ENCODE measurements at regions not wholly inside any gene's neighbourhood (a gene's known extent, or its start where the extent isn't known, plus 50 kb on each side); places are given as distances from the start of the nearest gene placed in this dataset.
"Not testable (repeated sequence)": the region's sequence is repeated elsewhere in the genome, so short reads cannot be mapped to it uniquely, and the experiment has no call there.

GRCh38 chr6:121760191-121760590 lies 324.7 kb downstream of the GJA1 start:
- DNase-seq (ENCODE audit: low read depth): no peak

- peak; percentile 11 for DNase-seq (ENCODE audit: low read depth)
These were observed 325.3 kb downstream of the GJA1 start for GRCh38 chr6:121760745-121761144.

- no peak for DNase-seq (ENCODE audit: low read depth)
These were observed 329.0 kb downstream of the GJA1 start for GRCh38 chr6:121764493-121764892.

GRCh38 chr6:121765060-121765459 lies 329.6 kb downstream of the GJA1 start:
- no peak for DNase-seq (ENCODE audit: low read depth)

- DNase-seq (ENCODE audit: low read depth): no peak
These were observed 331.8 kb downstream of the GJA1 start for GRCh38 chr6:121767211-121767610.

- DNase-seq (ENCODE audit: low read depth): no peak
These were observed 335.5 kb downstream of the GJA1 start for GRCh38 chr6:121770943-121771342.

GRCh38 chr6:121771937-121772720 lies 336.7 kb downstream of the GJA1 start:
- DNase-seq (ENCODE audit: low read depth): no peak

- no peak for DNase-seq (ENCODE audit: low read depth)
These were observed 340.6 kb downstream of the GJA1 start for GRCh38 chr6:121776054-121776453.

- peak; percentile 92 for DNase-seq (ENCODE audit: low read depth)
These were observed 345.2 kb downstream of the GJA1 start for GRCh38 chr6:121780325-121781321.

GRCh38 chr6:121791396-121792315 lies 356.2 kb downstream of the GJA1 start:
- peak; percentile 9 for DNase-seq (ENCODE audit: low read depth)

GRCh38 chr6:121794630-121795029 lies 359.2 kb downstream of the GJA1 start:
- DNase-seq (ENCODE audit: low read depth): peak; percentile 85

GRCh38 chr6:121797598-121797997 lies 362.2 kb downstream of the GJA1 start:
- DNase-seq (ENCODE audit: low read depth): not testable (repeated sequence)

- not testable (repeated sequence) for DNase-seq (ENCODE audit: low read depth)
These were observed 362.7 kb downstream of the GJA1 start for GRCh38 chr6:121798126-121798525.

GRCh38 chr6:121799574-121799973 lies 364.1 kb downstream of the GJA1 start:
- no peak for DNase-seq (ENCODE audit: low read depth)

- no peak for DNase-seq (ENCODE audit: low read depth)
These were observed 364.6 kb downstream of the GJA1 start for GRCh38 chr6:121800047-121800446.

- DNase-seq (ENCODE audit: low read depth): no peak
These were observed 370.7 kb downstream of the GJA1 start for GRCh38 chr6:121806116-121806515.

GRCh38 chr6:121809211-121809610 lies 373.8 kb downstream of the GJA1 start:
- DNase-seq (ENCODE audit: low read depth): no peak

GRCh38 chr6:121810158-121811032 lies 374.9 kb downstream of the GJA1 start:
- DNase-seq (ENCODE audit: low read depth): no peak

- no peak for DNase-seq (ENCODE audit: low read depth)
These were observed 375.7 kb downstream of the GJA1 start for GRCh38 chr6:121811106-121811505.

- DNase-seq (ENCODE audit: low read depth): peak; percentile 6
These were observed 380.9 kb downstream of the GJA1 start for GRCh38 chr6:121816361-121816760.

Data from Daoy (cell line).